GM21515 (cell line): ENCODE measurements at regions not wholly inside any gene's neighbourhood (a gene's known extent, or its start where the extent isn't known, plus 50 kb on each side); places are given as distances from the start of the nearest gene placed in this dataset.
"Not testable (repeated sequence)": the region's sequence is repeated elsewhere in the genome, so short reads cannot be mapped to it uniquely, and the experiment has no call there.

Experiments used
- ATAC-seq: cut with Tn5 transposase; IDR thresholded peaks from one replicate; pipeline ENCODE4 v1.9.1; 2021; ENCODE audit not compliant: unreplicated experiment

DNA sequence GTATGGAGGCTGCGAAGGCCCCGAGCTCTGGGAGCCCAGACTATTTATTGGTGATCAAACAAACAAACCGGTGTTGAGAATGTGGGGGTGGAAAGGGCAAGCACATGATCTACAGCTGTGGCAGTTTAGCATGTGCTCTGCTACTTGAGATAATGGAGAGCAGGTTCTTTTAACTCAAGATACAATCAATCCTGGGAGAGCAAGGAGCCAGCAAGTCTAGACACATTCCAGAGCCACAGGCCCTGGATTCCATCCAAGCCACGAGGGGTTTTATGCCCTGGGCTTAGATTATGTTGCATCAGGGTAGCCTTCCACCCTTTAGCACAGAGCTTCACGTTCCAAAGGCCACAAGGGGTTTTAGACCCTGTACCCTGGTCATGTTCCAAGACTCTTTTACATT is 355.9 kb upstream of the ARID1B start:
- ATAC-seq: not testable (repeated sequence)

DNA sequence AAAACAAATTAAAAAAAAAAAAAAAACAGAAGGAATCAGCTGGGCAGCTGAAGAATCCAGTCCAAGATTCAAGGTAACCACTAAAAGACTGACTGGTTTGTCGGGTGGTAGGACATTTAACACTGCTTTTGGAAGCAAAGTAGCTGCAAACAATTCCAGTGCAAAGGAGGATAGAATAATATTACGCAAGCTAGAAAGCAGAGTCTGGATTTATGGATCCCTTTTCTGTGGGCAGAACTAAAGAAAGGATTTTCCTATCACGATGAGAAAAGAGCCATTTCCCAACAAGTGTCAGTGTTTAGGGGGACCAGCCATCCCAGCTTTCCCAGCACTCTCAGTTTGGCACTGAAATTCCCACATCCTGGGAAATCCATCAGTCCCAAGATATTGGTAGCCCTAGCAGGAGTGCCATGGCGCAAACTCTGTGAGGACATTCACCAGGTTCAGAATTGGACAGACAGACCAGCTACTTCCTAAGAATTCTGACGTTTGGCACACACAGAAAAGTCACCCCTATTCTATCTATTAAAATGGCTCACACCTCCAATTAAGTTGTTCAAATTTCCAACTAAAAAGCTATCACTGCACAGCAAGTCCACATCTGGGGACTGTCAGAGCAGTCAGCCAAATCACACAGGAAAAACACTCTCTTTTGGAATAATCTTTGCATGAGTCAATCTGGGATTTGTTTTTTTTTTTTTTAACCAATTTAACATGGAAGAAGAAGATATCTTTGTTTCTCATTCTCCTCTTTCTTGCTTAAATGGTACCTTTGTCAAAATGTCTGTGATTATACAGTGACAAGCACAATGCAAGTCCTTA is 356.8 kb upstream of the ARID1B start:
- no peak for ATAC-seq

DNA sequence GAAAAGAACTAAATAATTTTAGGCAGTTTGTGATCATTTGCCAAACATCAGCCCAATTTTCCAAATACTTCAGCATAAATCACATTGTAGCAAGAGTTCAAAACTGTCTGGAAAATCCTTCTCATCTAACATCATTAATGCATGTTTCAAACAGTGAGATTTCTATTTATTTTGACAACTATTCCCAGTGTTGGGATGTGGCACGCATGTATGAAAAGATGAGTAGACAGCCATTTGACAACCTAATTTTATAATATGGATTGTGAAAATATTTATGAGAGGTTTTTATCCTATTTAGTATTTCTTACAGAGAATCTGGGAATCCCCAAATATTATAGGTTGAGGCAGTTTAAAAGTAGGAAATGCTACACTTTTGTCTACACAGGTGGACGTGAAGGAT is 357.6 kb upstream of the ARID1B start:
- no peak for ATAC-seq

DNA sequence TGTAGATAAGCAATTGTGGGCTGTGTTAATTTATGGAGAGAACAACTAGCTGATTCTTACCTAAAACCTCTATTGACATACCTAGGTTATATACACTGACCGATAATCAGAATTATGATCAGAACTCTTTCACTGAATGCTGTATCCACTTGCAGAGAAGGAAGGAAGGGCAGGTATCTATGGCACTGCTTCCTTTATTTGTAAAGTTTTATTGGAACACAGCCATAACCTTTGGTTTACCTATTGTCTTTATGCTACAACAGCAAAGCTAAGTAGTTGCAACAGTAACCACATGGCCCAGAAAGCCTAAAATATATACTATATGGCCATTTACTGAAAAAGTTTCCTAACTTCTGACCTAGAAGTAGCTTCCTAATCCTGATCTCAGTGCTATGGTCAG is 358.9 kb upstream of the ARID1B start:
- no peak for ATAC-seq

DNA sequence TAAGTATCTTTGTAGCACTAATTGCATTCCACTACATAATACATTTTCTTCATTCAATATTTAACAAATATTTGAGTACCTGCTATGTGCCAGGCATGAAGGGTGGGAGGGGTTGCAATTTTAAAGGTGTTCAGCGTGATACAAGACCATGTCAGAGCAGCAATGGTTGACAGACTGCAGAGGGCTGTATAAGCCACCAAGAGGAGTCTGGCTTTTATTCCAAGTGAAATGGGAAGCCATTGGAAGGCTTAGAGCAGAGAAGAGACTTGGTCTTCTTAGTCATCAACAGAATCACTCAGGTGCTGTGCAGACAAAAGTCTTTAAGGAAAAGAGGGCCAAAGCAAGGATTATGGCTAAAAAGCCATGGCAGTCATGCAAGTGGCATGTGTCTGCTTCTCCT is 360.8 kb upstream of the ARID1B start:
- no peak for ATAC-seq

DNA sequence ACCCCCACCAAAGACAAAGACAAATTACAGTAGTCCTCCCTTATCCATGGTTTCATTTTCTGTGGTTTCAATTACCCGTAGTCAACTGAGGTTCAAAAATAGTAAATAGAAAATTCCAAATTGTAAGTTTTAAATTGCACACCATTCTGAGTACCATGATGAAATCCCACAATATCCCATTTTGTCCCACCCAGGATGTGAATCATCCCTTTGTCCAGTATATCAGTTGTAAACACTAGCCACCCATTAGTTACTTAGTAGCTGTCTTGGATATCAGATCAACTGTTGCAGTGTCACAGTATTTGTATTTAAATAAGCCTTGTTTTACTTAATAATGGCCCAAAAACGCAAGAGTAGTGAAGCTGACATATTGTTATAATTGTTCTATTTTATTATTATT is 364.0 kb upstream of the ARID1B start:
- ATAC-seq: no peak

DNA sequence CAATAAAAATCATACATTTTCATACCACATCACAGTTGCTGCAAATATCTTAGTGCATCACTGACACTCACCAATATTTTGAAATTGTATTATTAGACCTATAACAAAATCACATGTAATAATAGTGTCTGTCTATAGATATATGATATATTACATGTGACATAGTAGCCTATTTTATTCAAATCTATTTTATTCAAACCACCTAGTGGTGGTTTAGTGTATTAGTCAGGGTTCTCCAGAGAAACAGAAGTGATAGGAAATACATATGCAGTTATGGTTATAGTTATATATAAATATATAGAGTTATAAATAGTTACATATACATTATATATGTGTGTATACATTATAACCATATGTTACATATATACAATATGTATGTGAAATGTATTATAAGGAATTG is 366.5 kb upstream of the ARID1B start:
- no peak for ATAC-seq

DNA sequence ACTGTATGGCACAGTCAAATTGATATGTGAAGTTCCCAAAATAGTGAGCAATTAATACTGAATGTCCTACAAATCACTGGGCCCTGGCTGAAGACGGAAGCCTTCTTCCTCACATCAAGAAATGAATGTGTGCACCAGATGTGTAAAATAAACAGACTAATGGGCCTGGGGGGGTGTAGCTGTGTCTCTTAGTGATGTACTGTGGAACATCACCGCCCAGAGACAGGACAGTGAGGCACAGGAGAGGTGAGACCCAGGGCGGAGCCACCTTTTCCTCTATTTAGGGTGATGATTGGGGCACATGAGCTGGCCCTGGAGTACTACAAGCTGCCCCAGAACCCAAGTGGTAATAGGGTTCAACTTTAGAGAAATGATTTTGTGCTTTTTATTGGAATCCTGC is 368.5 kb upstream of the ARID1B start:
- no peak for ATAC-seq

DNA sequence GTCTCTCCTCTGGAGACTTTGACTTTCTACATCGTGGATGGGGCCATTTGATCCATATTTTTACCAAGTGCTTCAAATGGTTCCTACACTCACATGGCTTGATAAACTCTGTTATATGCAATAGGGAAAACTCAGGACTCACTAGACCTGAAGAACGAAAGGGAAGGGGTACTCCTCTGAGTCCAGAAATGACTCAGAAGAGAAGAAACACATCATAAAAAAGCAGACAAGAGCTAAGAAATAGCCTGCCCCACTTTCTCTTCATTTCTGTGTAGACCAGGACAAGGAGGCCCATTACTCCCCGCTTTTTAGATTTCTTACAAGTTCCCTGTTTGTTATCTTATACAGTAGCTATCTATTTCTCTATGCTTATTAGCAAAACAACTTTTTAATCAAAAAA is 369.8 kb upstream of the ARID1B start:
- ATAC-seq: no peak

DNA sequence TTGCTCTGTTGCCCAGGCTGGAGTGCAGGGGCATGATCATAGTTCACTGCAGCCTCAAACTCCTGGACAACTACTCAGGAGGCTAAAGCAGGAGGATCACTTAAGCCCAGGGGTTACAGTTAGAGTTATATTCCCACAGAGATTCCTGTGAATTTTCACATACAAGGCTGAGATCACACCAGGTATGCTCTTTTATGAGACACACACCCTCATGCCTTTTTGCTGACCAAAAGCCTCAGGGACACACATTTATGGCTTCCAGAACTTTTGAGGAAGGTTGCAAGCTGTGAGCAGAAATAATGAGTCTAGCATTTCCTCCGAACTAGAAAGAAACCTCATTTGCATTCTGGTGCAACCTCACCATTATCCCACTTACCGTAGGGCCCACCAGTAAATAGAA is 370.5 kb upstream of the ARID1B start:
- ATAC-seq: no peak

DNA sequence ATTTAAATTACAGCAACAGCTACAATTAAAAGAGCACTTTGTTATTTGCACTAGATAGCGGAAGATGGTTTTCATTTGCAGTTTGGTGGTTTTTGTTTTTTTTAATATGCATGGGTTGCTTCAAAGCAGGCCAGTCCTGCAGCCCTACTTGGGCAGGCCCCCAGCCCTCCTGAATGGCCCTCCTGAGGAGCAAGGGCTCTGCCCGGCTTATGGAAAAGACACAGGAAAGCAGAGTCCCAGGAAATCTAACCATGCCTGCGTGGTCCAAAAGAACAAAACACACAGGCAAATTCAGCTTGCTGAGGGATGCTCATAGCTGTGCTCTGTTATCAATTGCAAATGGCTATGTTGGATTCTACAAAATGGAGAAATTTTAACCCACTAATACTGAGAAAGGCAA is 371.1 kb upstream of the ARID1B start:
- ATAC-seq: no peak

DNA sequence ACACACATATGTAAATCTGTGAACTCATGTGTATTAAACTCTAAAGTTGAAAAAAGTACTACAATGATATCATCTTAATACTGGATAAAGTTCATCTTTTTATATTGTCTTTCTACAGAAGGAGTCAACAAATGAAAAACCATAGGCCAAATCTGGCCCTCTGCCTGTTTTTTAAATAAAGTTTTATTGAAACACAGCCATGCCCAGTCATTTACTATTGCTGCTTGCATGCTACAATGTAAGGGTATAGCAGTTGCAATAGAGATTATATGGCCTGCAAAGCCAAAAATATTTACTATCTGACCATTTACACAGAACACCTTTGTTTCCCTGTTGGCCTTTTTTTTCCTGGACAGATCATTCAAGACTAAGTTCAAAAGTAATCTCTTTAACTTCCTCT is 374.6 kb upstream of the ARID1B start:
- no peak for ATAC-seq

DNA sequence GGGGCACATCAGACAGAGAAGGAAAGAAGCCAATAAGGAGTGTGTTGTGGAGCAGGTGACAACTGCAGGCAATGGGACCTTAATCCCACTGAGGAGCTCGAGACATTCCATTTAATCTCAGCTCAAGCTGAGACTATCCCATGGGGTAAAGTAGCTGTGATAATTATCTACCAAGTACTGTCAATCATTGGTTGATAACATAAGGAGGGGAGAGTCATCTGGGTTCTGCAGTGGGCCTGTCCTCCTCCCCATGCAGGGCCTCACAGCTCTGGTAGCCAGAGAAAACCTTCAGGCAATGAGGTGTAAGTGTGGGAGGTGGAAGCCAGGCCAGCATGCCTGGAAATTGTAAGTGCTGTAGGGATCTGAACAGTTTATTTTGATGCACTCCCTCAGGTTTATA is 375.0 kb upstream of the ARID1B start:
- no peak for ATAC-seq

DNA sequence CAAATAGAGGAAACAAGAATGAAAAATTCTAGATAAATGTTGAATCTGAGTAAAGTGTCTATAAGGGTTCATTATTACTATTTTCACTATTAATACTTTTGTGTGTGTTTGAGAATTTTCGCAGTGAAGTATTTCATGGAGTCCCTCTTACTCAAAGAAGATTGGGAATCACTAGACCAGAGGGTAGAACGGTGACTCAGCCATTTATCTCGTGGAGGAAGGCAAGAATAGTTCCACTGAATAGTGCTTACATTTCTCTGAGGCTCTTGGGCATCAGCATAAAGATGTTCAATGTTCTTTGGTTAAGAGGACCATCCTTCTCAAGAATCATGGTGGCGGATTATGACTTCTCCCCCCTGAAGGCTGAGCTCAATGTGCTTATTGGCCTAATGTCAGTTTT is 376.7 kb upstream of the ARID1B start:
- ATAC-seq: no peak

DNA sequence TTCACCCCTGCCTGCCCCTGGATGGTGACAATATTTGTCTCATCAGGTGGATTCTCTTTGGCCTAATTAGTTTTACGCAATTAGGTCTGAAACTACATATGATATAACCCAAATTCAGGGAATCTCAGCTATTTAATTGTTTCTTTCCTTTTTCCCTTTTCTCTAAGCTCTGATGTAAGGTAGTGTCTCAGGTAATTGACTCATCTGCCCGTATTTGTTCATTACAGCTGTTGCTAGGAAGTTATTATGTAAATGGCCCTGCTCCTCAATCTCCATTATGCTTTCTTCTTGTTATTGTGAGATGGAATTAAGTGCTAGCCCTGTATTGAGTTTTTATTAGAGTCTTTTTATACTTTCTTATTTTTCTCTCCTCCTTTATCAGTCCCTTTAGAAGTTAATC is 378.2 kb upstream of the ARID1B start:
- ATAC-seq: no peak

DNA sequence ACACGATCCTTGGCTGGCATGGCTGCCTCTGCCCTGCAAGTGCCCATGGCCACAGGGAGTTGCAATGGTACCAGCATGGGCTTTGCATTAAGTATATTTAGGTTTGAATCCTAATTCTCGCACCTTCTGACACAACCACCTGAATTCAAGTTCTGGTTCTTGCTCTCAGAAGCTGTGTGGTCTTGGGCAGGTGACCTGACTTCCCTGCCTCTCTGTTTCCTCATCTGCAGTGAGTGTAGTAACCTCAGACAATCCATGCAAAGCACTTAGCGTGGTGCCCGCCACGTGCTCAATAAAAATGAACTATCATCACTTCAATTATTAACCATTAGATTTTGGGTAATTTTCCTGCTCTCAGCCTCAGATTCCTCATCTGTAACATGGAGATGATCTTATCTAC is 378.8 kb upstream of the ARID1B start:
- no peak for ATAC-seq

DNA sequence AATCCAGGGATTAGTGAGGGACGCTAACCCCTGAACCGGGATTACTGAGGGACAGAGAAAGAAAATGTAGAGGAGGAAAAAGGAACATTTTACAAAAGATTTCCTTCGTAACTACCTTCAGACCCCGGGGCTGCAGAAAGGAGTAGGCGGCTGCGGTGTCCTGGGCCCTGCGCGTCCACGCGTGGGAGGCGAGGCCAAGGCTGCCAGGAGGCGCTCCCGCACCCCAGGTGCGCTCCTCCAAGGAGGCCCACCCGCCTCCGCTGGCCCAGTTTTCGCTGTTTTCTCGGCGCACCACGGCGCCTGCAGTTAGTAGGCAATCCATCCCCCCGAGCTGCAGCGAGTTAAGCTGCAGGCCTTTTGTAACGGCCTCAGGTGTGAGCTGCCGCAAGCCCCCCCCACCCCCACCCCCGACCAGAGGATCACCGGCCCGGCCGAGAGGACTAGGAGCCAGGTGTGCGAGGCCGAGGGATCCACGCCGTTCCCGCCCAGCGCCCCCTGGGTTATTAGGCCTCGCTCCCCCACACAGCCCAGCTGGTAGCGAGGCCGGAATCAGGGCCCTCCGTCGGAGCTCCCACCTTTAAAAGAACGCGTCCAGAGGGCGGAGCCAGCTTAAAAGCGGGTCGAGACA is 380.3 kb upstream of the ARID1B start:
- no peak for ATAC-seq

DNA sequence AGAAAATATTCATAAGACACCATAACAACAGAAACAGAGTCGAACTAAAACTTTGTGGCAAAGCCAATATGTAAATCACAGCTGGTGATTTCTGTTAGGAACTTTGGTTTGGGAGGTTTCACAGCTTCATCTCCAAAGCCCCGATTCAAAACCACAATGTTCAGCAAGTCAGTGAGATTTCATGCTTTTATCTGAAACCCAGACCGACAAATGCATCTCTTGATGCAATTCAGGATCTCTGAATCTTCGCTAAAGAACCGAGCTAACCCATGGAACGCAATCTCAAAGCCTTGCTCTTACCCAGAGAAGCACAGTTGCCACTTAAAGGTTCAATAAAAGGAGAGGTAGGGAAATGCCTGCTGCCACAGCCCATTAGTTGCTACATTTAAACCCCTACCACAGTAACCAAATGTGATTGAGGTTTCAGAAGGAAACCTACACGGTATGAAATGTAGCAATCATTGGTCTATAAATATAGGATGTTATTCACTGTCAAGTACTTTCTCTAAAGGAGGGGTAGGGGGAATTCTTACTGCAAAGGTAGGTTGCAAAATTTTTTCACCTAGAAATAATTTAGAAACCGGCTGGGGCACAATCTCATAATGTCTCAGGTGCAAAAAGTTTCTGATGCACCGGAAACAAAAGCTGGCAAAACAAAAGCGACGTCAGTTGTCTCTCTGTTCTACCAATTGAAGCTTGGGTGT is 381.0 kb upstream of the ARID1B start:
- ATAC-seq: peak; percentile 47

DNA sequence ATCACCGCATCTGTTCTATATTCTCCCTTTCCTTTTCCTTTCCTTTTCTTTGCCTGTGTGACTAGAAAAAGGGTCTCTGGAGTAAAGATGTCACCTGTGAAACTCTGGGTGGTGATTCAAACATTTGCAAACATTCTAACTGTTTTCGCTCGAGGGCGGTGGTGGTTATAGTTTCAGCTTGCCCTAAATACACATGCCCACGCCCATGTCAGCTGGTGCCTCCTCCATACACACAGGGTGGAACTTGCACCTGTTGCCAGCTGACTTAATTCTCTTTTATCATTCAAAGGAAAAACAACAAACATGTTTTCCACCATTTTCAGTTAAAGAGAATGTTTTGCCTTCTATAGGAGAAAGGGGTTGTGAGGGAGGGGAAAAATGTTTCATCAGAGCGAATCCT is 381.9 kb upstream of the ARID1B start:
- no peak for ATAC-seq

DNA sequence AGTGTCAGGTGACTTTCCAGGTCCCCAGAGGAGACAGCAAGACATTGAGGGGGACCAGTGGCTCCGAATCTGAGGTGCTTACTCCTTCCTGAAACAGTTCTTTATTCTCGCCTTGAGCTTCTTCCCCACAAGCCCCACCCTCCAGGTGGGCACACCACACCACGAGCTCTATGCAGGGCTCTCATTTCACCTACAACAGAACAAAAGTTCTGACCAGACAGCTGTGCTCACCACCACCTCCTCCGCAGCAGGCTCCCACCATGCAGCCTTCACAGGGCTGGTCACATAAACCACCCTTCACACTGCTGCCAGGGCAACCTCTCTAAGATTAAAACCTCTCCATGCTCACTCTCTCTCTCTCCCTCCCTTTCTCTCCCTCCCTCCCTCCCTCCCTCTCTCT is 384.5 kb upstream of the ARID1B start:
- no peak for ATAC-seq

DNA sequence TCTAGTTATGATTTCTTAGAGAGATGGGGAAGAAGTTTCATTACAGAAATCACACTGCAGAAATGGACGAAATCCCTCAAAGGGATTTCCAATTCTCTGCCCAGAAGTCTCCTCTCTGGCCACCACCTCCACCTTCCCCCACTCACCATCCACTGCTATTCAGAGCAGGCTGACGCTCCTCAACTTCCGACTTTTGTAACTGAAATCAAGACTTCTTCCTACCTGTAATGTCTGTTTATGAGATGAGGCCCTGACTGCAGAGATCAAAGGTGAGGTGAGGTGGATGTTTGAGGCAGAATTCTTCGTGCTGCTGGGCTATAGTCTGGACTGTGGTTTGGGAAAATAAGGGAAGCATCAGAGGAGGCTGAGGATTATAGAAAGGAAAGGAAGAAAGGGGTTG is 385.2 kb upstream of the ARID1B start:
- no peak for ATAC-seq

DNA sequence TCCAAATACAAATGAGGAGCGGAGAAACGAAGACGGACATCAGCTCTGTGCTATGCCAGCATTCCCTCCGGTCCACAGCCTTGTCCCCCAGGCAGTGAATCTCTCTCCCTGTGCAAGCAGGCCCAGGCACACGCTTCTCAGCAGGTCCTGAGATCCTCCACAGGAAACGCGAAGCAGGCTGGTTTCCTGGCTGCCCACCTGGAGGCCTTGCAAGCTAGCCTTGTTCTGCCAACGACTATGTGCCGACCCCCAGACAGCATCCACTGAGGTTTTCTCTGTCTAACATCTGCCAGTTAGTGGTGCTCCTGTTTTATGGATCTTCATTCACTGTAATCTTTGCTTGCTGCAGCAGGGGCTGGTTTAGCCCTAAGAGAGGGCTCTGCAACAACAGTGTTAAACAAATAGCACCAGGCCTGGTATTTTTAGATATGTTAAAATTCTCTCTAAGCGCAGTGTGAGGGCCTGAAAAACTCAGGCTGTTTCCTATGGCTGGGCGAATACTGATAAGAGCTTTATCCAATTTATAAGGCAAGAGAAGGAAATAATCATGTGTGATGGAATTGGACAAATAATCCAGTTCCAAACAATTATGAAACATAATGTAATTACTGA is 386.0 kb upstream of the ARID1B start:
- no peak for ATAC-seq
